ENCODE measurements at regions not wholly inside any gene's neighbourhood (a gene's known extent, or its start where the extent isn't known, plus 50 kb on each side); places are given as distances from the start of the nearest gene placed in this dataset.

- Mint-ChIP-seq H3K4me3 (no peak overlapping the region), H3K27ac (no peak overlapping the region), H3K9me3 (no peaks in the 10 kb centered on the region), H3K36me3 (ENCODE audit: low read depth) (no peaks in the 10 kb centered on the region), H3K27me3 (peaks cover 77% of the 10 kb centered on the region), H3K4me1 (ENCODE audit: low read depth) (peaks cover 5% of the 10 kb centered on the region)
Observed at GRCh38 chr20:58131151-58131550, 97.3 kb downstream of the ANKRD60 start.

- Mint-ChIP-seq H3K27ac (no peak overlapping the region), H3K4me3 (no peak overlapping the region), H3K4me1 (ENCODE audit: low read depth) (peaks cover 5% of the 10 kb centered on the region), H3K9me3 (peaks cover 3% of the 10 kb centered on the region), H3K27me3 (peaks cover 75% of the 10 kb centered on the region), H3K36me3 (ENCODE audit: low read depth) (no peaks in the 10 kb centered on the region)
Observed at GRCh38 chr20:58130581-58130980, 97.9 kb downstream of the ANKRD60 start.

GRCh38 chr20:58130156-58130555 lies 98.3 kb downstream of the ANKRD60 start:
- H3K4me3 Mint-ChIP-seq, result no peak overlapping the region
- H3K36me3 Mint-ChIP-seq (ENCODE audit: low read depth), result no peaks in the 10 kb centered on the region
- H3K9me3 Mint-ChIP-seq, result peaks cover 6% of the 10 kb centered on the region
- peaks cover 5% of the 10 kb centered on the region for H3K4me1 Mint-ChIP-seq (ENCODE audit: low read depth)
- peaks cover 76% of the 10 kb centered on the region for H3K27me3 Mint-ChIP-seq
- H3K27ac Mint-ChIP-seq, result no peak overlapping the region

GRCh38 chr20:58129721-58130151 lies 98.7 kb downstream of the ANKRD60 start:
- H3K27me3 Mint-ChIP-seq, result peaks cover 76% of the 10 kb centered on the region
- peaks cover 5% of the 10 kb centered on the region for H3K4me1 Mint-ChIP-seq (ENCODE audit: low read depth)

GRCh38 chr20:58128635-58129625 lies 99.5 kb downstream of the ANKRD60 start:
- Mint-ChIP-seq H3K27me3 (peaks cover 78% of the 10 kb centered on the region), H3K27ac (no peak overlapping the region), H3K9me3 (peaks cover 17% of the 10 kb centered on the region), H3K4me1 (ENCODE audit: low read depth) (peaks cover 5% of the 10 kb centered on the region), H3K4me3 (no peak overlapping the region), H3K36me3 (ENCODE audit: low read depth) (no peaks in the 10 kb centered on the region)

More at GRCh38 chr20:58129721-58130151, 98.7 kb downstream of the ANKRD60 start:
- H3K36me3 Mint-ChIP-seq (ENCODE audit: low read depth), result no peaks in the 10 kb centered on the region
- peaks cover 10% of the 10 kb centered on the region for H3K9me3 Mint-ChIP-seq
- H3K4me3 Mint-ChIP-seq, result no peak overlapping the region
- H3K27ac Mint-ChIP-seq, result no peak overlapping the region

- no peak overlapping the region for H3K4me3 Mint-ChIP-seq
- H3K27ac Mint-ChIP-seq, result no peak overlapping the region
- H3K36me3 Mint-ChIP-seq (ENCODE audit: low read depth), result no peaks in the 10 kb centered on the region
- peaks cover 17% of the 10 kb centered on the region for H3K9me3 Mint-ChIP-seq
- peaks cover 5% of the 10 kb centered on the region for H3K4me1 Mint-ChIP-seq (ENCODE audit: low read depth)
- H3K27me3 Mint-ChIP-seq, result peaks cover 71% of the 10 kb centered on the region
Observed at GRCh38 chr20:58127701-58128111, 100.7 kb downstream of the ANKRD60 start.

GRCh38 chr20:58125726-58126125 lies 102.7 kb downstream of the ANKRD60 start:
- peaks cover 20% of the 10 kb centered on the region for H3K9me3 Mint-ChIP-seq
- peaks cover 62% of the 10 kb centered on the region for H3K27me3 Mint-ChIP-seq
- no peaks in the 10 kb centered on the region for H3K4me1 Mint-ChIP-seq (ENCODE audit: low read depth)
- H3K36me3 Mint-ChIP-seq (ENCODE audit: low read depth), result no peaks in the 10 kb centered on the region
- no peak overlapping the region for H3K4me3 Mint-ChIP-seq
- H3K27ac Mint-ChIP-seq, result no peak overlapping the region

- Mint-ChIP-seq H3K36me3 (ENCODE audit: low read depth) (no peaks in the 10 kb centered on the region), H3K4me1 (ENCODE audit: low read depth) (no peaks in the 10 kb centered on the region), H3K27me3 (peaks cover 73% of the 10 kb centered on the region), H3K9me3 (peaks cover 11% of the 10 kb centered on the region), H3K4me3 (no peak overlapping the region), H3K27ac (no peak overlapping the region)
Observed at GRCh38 chr20:58117944-58118343, 110.5 kb downstream of the ANKRD60 start.

- Mint-ChIP-seq H3K9me3 (peaks cover 11% of the 10 kb centered on the region), H3K4me3 (no peak overlapping the region), H3K27ac (no peak overlapping the region), H3K27me3 (peaks cover 77% of the 10 kb centered on the region), H3K36me3 (ENCODE audit: low read depth) (no peaks in the 10 kb centered on the region), H3K4me1 (ENCODE audit: low read depth) (no peaks in the 10 kb centered on the region)
Observed at GRCh38 chr20:58116505-58116904, 111.9 kb downstream of the ANKRD60 start.

GRCh38 chr20:58113716-58114115 lies 114.7 kb downstream of the ANKRD60 start:
- Mint-ChIP-seq H3K9me3 (peaks cover 7% of the 10 kb centered on the region), H3K27ac (no peak overlapping the region), H3K4me3 (no peak overlapping the region), H3K27me3 (peaks cover 66% of the 10 kb centered on the region), H3K4me1 (ENCODE audit: low read depth) (no peaks in the 10 kb centered on the region), H3K36me3 (ENCODE audit: low read depth) (no peaks in the 10 kb centered on the region)

- H3K9me3 Mint-ChIP-seq, result no peaks in the 10 kb centered on the region
- peaks cover 68% of the 10 kb centered on the region for H3K27me3 Mint-ChIP-seq
- no peaks in the 10 kb centered on the region for H3K36me3 Mint-ChIP-seq (ENCODE audit: low read depth)
- H3K4me3 Mint-ChIP-seq, result no peak overlapping the region
- H3K27ac Mint-ChIP-seq, result no peak overlapping the region
- H3K4me1 Mint-ChIP-seq (ENCODE audit: low read depth), result no peaks in the 10 kb centered on the region
Observed at GRCh38 chr20:58112017-58112781, 116.3 kb downstream of the ANKRD60 start.

- peaks cover 67% of the 10 kb centered on the region for H3K27me3 Mint-ChIP-seq
- no peaks in the 10 kb centered on the region for H3K36me3 Mint-ChIP-seq (ENCODE audit: low read depth)
- no peak overlapping the region for H3K27ac Mint-ChIP-seq
- no peaks in the 10 kb centered on the region for H3K9me3 Mint-ChIP-seq
- no peak overlapping the region for H3K4me3 Mint-ChIP-seq
- no peaks in the 10 kb centered on the region for H3K4me1 Mint-ChIP-seq (ENCODE audit: low read depth)
Observed at GRCh38 chr20:58111310-58112016, 117.0 kb downstream of the ANKRD60 start.

- Mint-ChIP-seq H3K27me3 (peaks cover 68% of the 10 kb centered on the region), H3K36me3 (ENCODE audit: low read depth) (no peaks in the 10 kb centered on the region), H3K4me1 (ENCODE audit: low read depth) (no peaks in the 10 kb centered on the region), H3K9me3 (peaks cover 6% of the 10 kb centered on the region), H3K4me3 (no peak overlapping the region), H3K27ac (no peak overlapping the region)
Observed at GRCh38 chr20:58109918-58110635, 118.4 kb downstream of the ANKRD60 start.
